Heart left ventricle (tissue), 13 donors: ENCODE measurements at regions not wholly inside any gene's neighbourhood (a gene's known extent, or its start where the extent isn't known, plus 50 kb on each side); places are given as distances from the start of the nearest gene placed in this dataset.

ENCODE experiments used
- CTCF ChIP-seq, 12 donors: fragments of 200-600 bp; sonication (generic) in 4 of 12; IDR thresholded peaks; one replicate each; pipeline versions ENCODE4 v1.5.0 to v1.8.0; 2018 to 2022; ENCODE audit warnings: antibody characterized with exemption in 12 of 12, mild to moderate bottlenecking in 5 of 12
- POLR2A ChIP-seq, 2 donors: fragments of 450-650 bp; IDR thresholded peaks; one replicate each; pipeline ENCODE4 v1.6.1; 2017; ENCODE audit warnings: antibody characterized with exemption in 2 of 2, mild to moderate bottlenecking in 2 of 2, moderate library complexity in 2 of 2
- donor health status: ischemic (EF 13 %, LVEDD 7.1; RV severe dilation, severe dysfunction).
- donor health status: DM: no; HTN: yes; CAD: no.
- donor health status: DM: no; HTN: no; CAD: no.
- donor health status: ischemic (EF 25% LVEDD 6.9; RV normal size, moderate dysfunction).
- donor health status: ischemic (EF 25% LVEDD 5.7; RV mildly dilated, moderate dysfunction).
- donor health status: ischemic (EF 35%, LVEDD 5.7; RV mildly dilated, moderate dysfunction).
- donor health status: nonischemic (EF 11% LVEDD 7.7; RV severe dilation, severe dysfunction).
- donor health status: DM: yes; HTN: yes; CAD: no.
- donor health status: PGD.
- donor health status: ischemic (EF 29% LVEDD 5.4; RV normal size, mild dysfunction).
- donor health status: nonischemic (EF 23%, LVEDD 6.1; RV moderate dilation, normal function).

GRCh38 chr3:36058404-36059030 lies 321.8 kb upstream of the STAC start:
- no peak for TF ChIP-seq CTCF (IDR thresholded peaks at IDR 0.05)
- TF ChIP-seq POLR2A (IDR thresholded peaks at IDR 0.05) = no peak
